ENCODE measurements at regions not wholly inside any gene's neighbourhood (a gene's known extent, or its start where the extent isn't known, plus 50 kb on each side); places are given as distances from the start of the nearest gene placed in this dataset.

DNA sequence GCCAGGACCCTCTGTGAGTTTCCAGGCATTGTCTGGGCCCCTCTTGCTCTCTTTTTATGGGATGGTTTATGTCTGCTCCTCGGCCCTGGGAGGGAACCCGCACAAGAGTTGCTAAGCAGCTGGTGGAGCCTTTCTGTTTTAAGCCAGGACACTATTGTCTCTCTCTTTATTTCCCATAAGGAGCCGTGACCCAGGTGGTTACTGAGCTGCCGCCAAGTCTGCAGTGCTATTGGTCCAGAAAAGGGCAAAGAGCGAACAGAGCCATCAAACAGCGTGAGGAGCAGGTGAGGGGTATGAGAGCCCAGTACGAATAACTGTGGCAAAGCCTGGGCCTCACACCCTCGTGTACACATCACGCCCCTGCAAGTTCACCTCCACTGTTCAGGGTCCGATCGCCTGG is 280.2 kb downstream of the SHQ1 start:
- Histone ChIP-seq H3K27ac (ENCODE audit: low read depth in 2 of 2, low read length in 1 of 2) (no peak overlapping the region), H3K9me2 (no peaks in the 10 kb centered on the region), H3K36me3 (replicated peaks in 1 of 2; ENCODE audit: control insufficient read depth in 1 of 2, insufficient read depth in 2 of 2, low read length in 1 of 2) (no peaks in the 10 kb centered on the region), H3K9ac (no peak overlapping the region), H3F3A (replicated peaks; ENCODE audit: insufficient read depth) (no peaks in the 10 kb centered on the region), H2AFZ (ENCODE audit: low read depth) (no peak overlapping the region), H3K4me2 (no peak overlapping the region), H3K27me3 (ENCODE audit: insufficient read depth) (no peaks in the 10 kb centered on the region), H4K20me1 (ENCODE audit: insufficient read depth) (no peaks in the 10 kb centered on the region), H3K9me3 (no peaks in the 10 kb centered on the region), H3K4me3 (ENCODE audit: low read depth in 2 of 2, low read length in 1 of 2) (no peak overlapping the region), H3K79me2 (ENCODE audit: insufficient read depth) (no peaks in the 10 kb centered on the region), H3K4me1 (ENCODE audit: control insufficient read depth in 1 of 2, insufficient read depth in 2 of 2, low read depth in 1 of 2, low read length in 1 of 2) (peaks cover 0 to 14% of the 10 kb centered on the region in 2 experiments; a peak in 1 of 4 replicates)
- CTCF ChIA-PET, result interaction anchor here (1.5 to 3.0 kb wide), 2 partner anchors 98 to 613 kb away, joined by 4 to 13 read pairs; no protein-coding TSS in a partner anchor
- TF ChIP-seq EZH2phosphoT487 (IDR thresholded peaks at IDR 0.05; ENCODE audit: borderline replicate concordance, low read depth), result no peak
- TF ChIP-seq RCOR1 (IDR thresholded peaks at IDR 0.05; ENCODE audit: low read length), result no peak
- TF ChIP-seq, protein P1, sequence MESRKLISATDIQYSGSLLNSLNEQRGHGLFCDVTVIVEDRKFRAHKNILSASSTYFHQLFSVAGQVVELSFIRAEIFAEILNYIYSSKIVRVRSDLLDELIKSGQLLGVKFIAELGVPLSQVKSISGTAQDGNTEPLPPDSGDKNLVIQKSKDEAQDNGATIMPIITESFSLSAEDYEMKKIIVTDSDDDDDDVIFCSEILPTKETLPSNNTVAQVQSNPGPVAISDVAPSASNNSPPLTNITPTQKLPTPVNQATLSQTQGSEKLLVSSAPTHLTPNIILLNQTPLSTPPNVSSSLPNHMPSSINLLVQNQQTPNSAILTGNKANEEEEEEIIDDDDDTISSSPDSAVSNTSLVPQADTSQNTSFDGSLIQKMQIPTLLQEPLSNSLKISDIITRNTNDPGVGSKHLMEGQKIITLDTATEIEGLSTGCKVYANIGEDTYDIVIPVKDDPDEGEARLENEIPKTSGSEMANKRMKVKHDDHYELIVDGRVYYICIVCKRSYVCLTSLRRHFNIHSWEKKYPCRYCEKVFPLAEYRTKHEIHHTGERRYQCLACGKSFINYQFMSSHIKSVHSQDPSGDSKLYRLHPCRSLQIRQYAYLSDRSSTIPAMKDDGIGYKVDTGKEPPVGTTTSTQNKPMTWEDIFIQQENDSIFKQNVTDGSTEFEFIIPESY (IDR thresholded peaks at IDR 0.05; ENCODE audit: borderline replicate concordance, low read depth), result no peak
- TF ChIP-seq RXRA (IDR thresholded peaks at IDR 0.05; ENCODE audit: borderline replicate concordance, low read depth), result no peak
- TF ChIP-seq FOXM1 (IDR thresholded peaks at IDR 0.05; ENCODE audit: low read depth), result no peak
- no peak for TF ChIP-seq RFX5 (IDR thresholded peaks at IDR 0.05; ENCODE audit: low read length)
- no peak for TF ChIP-seq POLR2AphosphoS5 (IDR thresholded peaks at IDR 0.05; ENCODE audit: low read depth, low read length)
- TF ChIP-seq, protein P2, sequence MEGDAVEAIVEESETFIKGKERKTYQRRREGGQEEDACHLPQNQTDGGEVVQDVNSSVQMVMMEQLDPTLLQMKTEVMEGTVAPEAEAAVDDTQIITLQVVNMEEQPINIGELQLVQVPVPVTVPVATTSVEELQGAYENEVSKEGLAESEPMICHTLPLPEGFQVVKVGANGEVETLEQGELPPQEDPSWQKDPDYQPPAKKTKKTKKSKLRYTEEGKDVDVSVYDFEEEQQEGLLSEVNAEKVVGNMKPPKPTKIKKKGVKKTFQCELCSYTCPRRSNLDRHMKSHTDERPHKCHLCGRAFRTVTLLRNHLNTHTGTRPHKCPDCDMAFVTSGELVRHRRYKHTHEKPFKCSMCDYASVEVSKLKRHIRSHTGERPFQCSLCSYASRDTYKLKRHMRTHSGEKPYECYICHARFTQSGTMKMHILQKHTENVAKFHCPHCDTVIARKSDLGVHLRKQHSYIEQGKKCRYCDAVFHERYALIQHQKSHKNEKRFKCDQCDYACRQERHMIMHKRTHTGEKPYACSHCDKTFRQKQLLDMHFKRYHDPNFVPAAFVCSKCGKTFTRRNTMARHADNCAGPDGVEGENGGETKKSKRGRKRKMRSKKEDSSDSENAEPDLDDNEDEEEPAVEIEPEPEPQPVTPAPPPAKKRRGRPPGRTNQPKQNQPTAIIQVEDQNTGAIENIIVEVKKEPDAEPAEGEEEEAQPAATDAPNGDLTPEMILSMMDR (IDR thresholded peaks at IDR 0.05), result no peak
- no peak for TF ChIP-seq SMC3 (IDR thresholded peaks at IDR 0.05; ENCODE audit: low read depth, low read length)
- TF ChIP-seq, protein P3, sequence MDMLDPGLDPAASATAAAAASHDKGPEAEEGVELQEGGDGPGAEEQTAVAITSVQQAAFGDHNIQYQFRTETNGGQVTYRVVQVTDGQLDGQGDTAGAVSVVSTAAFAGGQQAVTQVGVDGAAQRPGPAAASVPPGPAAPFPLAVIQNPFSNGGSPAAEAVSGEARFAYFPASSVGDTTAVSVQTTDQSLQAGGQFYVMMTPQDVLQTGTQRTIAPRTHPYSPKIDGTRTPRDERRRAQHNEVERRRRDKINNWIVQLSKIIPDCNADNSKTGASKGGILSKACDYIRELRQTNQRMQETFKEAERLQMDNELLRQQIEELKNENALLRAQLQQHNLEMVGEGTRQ (IDR thresholded peaks at IDR 0.05; ENCODE audit: borderline replicate concordance, low read depth, low read length), result no peak
- TF ChIP-seq, protein P4, sequence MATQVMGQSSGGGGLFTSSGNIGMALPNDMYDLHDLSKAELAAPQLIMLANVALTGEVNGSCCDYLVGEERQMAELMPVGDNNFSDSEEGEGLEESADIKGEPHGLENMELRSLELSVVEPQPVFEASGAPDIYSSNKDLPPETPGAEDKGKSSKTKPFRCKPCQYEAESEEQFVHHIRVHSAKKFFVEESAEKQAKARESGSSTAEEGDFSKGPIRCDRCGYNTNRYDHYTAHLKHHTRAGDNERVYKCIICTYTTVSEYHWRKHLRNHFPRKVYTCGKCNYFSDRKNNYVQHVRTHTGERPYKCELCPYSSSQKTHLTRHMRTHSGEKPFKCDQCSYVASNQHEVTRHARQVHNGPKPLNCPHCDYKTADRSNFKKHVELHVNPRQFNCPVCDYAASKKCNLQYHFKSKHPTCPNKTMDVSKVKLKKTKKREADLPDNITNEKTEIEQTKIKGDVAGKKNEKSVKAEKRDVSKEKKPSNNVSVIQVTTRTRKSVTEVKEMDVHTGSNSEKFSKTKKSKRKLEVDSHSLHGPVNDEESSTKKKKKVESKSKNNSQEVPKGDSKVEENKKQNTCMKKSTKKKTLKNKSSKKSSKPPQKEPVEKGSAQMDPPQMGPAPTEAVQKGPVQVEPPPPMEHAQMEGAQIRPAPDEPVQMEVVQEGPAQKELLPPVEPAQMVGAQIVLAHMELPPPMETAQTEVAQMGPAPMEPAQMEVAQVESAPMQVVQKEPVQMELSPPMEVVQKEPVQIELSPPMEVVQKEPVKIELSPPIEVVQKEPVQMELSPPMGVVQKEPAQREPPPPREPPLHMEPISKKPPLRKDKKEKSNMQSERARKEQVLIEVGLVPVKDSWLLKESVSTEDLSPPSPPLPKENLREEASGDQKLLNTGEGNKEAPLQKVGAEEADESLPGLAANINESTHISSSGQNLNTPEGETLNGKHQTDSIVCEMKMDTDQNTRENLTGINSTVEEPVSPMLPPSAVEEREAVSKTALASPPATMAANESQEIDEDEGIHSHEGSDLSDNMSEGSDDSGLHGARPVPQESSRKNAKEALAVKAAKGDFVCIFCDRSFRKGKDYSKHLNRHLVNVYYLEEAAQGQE (IDR thresholded peaks at IDR 0.05; ENCODE audit: low read depth, low read length), result no peak
- no peak for TF ChIP-seq JUND (IDR thresholded peaks at IDR 0.05)
- TF ChIP-seq, protein P5, sequence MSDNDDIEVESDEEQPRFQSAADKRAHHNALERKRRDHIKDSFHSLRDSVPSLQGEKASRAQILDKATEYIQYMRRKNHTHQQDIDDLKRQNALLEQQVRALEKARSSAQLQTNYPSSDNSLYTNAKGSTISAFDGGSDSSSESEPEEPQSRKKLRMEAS (IDR thresholded peaks at IDR 0.05; ENCODE audit: low read depth), result no peak
- no peak for TF ChIP-seq TCF12 (IDR thresholded peaks at IDR 0.05)
- POLR2A ChIA-PET, result no interaction called here
- DNase-seq, result no peak
- WGBS (ENCODE audit: low lambda C conversion rate), result 70% methylated on average over 11 of the region's 11 CpGs
